ENCODE measurements at regions not wholly inside any gene's neighbourhood (a gene's known extent, or its start where the extent isn't known, plus 50 kb on each side); places are given as distances from the start of the nearest gene placed in this dataset.

DNA sequence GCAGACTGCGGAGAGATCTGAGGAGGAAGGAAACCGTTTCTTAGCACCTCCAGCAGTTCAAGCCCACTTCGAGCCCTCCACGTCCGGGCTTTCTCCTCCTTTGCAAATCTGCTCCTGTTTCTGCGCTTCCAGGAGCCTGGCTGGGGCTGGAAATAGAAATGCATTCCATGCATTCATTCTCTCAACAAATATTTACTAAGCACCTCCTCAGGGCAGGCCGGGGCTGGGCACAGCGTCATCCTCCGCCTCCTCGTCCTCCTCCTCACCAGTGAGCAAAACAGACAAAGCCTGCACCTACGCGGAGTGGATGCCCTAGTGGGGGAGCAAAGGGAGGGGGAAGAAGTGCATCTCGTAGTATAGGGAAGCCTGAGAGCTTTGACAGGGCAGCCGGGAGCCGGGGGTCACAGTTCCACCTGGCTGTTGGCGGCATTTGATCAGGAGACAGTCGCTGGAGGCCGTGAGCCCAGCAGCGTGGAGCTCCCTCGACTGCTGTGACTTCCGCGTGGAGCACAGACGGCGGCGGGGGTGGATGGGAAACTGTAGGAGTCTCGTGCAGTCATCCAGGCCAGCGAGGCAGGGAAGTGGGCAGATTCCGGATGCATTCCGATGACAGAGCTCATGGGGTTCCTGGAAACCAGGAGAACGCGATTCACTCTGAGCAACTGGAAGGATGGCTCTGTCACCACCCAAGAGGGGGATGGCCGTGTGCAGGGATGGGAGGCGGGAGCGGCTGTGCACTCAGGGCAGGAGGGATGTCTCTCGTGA is 93.5 kb downstream of the SIK1 start:
- no peak for DNase-seq (ENCODE audit: low read depth in 2 of 2, low spot score in 1 of 2)

DNA sequence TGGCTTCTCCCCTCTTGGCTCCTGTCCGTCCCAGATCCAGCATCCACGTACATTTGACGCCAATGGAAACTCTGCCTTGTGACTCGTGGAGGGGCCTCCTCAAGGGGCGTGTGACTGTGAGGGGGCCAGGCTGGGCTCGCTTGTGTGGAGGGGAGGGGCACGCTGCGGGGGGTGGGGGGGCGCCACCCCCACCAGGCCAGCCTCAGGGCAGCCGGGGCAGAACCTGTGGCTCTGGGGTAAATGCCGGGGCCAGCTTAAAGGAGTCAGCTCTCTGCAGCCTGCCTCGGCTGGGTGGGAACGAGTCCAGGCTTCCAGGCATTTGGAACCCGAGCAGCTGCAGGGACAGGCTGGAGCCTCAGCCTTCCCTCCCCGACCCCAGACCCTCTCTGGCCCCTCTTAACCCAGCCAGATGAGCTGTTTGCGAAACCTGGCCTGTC is 94.1 kb downstream of the SIK1 start:
- no peak for DNase-seq (ENCODE audit: low read depth in 2 of 2, low spot score in 1 of 2)

DNA sequence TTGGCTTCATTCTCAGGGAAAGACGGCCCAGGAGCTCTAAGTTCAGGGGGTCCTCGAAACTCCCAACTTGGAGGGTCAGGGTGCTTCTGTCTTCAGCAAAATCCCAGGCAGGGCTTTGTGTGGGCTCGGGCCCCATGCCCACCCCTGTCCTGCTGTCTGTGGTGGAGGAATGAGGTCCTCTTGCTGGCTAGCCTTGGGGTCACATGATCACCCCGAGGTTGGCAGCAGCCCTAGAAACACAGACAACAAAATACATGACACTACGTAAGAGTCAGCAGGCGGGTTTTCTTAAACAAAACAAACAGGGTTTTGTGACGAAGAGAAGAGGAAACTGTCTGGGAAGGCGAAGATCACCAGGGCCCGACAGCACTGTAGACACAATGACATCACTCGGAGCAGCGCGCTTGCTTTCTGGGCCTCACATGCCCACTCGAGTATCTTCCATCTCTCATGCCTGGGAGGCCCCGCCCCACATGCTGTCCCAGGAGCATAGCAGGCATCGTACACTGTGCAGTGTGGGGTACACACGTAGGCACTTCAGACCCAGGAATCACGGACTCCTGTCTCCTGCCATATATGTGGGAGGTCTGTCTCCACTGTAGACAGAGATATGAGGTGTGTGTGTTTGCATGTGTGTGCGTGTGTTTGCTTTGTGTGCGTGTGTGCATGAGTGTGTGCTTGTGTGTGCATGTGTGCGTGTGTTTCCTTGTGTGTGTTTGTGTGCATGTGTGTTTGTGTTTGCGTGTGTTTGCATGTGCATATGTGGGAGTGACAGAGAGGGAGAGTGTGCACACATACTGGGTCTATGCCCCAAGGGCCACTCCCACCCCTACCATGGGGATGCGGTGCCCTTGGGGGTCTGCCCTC is 94.7 kb downstream of the SIK1 start:
- DNase-seq (ENCODE audit: low read depth in 2 of 2, low spot score in 1 of 2): no peak

DNA sequence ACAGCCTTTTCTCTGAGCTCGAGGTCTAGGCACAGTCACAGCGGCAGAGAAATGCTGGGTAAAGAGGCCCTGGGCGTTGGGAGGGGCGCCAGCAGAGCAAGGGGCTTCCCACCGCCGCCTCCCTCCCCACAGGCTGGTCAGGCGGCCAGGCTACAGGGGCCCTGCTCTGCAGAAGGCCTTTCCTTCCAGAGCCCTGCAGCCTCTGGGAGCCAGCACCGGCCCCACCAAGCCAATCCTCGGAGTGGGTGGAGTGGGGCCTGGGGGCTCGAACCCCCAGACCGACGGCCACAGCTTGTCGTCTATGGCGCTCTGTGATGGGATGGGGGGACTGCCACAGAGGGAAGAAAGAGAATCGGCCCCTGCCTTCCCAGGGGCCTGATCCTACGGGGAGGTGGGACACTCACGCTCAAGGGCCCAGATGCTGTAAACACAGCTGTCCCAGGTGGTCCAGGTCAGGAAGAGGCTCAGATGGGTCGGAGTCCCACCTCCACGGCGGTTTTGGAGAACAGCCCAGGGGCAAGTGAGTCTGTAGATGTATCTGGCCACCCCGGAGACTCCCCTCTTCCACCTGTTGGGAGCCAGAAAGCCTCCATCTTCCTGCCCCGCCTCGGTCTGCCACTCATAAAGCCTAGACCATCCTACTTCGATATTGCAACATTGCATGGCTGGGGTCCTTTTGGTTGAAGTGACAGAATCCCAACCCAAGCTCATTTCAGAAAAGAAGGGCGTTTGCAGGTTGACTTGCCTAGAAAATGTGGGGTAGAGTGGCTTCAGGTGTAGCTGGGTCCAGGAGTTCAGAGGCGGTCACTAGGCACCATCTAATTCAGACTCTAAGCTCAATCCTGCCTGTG is 95.6 kb downstream of the SIK1 start:
- DNase-seq (ENCODE audit: low read depth in 2 of 2, low spot score in 1 of 2): no peak

DNA sequence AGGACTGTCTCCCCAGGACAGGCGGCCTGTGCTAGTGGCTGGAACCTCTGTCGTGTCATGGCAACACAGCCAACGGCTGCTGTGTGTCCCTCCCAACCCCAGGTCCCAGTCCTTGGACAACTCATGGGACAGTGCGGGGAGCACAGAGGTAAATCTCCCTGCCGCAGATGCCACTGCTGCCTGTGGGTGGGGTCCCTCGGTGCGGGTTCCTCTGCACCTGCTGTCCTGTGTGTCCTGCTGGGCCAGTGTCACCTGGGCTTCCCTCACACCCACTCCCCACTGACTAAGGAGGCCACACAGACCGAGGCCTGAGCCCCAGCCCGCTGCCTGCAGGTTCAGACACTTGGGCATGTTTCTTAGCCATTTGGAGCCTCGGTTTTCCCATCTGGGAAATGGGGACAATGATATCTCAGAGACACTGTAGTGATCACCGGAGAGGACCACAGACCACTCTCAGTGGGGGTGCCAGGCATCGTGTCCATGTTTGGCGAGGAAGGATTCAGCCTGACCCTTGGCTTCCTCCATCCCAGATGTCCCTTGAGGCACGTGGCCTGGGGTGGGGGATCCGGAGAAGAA is 96.5 kb downstream of the SIK1 start:
- DNase-seq (ENCODE audit: low read depth in 2 of 2, low spot score in 1 of 2): no peak

DNA sequence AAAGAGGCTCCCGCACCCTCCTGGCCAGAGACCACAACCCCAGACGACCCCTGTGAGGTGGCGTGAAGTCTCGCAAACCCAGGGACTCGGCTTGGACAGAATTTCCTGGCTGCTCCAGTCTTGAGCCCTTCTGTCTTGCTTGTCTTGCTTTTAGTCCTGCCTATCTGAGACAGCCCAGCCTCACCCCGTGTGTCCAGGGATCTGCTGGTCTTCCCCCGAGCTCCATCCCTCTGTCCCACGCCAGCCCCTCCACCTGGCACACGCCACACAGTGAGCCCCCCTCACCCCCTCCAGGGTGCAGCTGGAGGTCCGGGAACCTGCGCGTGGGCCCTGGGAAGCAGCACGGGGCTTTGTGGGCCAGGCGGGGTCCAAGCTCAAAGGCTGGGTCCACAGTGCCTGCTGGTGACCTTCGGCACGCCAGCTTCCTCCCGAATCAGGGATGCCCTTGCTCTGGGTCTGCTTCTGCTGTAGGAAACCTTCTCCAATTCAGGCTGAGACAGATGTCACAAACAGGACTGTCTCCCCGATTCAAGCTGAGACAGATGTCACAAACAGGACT is 97.1 kb downstream of the SIK1 start:
- DNase-seq (ENCODE audit: low read depth in 2 of 2, low spot score in 1 of 2): no peak

DNA sequence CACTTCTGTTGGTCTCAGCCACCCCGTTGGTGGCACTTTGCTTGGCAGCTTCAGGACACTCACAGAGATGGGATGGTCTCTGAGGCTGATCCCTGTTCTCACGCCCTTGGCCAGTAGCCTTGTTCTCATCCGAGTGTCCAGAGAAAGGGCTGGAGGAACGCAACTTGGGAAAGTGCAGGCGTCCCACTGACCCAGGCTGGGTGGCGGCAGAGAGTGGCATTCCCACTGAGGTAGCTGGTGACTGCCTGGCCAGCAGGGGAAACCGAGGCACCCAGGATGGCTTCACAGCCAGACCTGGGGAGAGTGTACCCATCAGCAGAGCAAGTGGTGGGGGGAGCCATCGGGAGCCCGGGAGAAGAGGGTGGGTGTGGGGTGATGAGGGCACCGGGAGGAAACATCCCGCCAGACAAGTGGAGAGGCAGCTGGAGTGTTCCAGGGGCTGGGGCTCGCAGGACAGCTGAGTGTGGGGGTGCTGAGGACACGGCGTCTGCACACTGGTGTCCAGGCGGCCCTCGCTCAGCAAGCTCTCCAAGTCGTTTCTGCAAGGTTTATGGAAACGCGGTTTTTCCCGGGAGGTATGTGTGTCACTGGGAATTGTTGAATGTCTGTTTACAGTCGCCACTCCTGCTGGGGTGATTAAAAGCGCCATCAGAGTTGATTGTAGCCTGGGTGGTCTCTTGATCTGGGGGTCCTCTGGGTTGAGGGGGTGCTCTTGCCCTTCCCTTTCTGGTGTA is 97.8 kb downstream of the SIK1 start:
- no peak for DNase-seq (ENCODE audit: low read depth in 2 of 2, low spot score in 1 of 2)

DNA sequence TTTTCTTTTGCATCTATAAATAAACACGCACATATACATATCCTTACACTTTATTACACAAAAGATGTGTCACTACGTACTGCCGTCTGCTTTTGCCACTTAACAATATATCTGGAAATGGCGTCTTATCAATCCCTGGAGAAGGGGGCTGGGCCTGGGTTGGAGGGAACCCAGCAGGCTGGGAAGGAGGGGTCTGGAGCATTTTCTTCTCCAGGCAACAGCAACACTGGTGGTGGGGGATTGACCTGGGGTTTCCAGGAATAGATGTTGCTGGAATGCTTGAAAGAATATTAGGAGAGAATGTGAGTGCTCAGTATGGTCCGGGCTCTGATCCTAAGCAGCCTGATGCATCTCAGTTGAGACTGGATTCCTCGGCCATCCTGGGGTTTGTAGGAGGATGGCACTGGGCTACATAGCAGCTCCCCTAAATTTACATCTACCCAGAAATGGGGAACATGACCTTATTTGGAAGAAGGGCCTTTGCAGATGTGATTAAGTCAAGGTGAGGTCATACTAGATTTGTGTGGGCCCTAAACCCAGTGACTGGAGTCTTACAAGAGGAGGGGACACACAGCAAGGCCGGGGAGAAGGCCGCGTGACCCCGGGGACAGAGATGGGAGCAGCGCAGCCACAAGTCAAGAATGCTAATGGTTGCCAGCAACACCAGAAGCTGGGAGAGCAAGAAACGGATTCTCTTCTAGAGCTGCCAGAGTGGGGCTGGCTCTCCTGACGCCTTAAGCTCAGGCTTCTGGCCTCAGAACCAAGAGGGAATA is 98.6 kb downstream of the SIK1 start:
- no peak for DNase-seq (ENCODE audit: low read depth in 2 of 2, low spot score in 1 of 2)

DNA sequence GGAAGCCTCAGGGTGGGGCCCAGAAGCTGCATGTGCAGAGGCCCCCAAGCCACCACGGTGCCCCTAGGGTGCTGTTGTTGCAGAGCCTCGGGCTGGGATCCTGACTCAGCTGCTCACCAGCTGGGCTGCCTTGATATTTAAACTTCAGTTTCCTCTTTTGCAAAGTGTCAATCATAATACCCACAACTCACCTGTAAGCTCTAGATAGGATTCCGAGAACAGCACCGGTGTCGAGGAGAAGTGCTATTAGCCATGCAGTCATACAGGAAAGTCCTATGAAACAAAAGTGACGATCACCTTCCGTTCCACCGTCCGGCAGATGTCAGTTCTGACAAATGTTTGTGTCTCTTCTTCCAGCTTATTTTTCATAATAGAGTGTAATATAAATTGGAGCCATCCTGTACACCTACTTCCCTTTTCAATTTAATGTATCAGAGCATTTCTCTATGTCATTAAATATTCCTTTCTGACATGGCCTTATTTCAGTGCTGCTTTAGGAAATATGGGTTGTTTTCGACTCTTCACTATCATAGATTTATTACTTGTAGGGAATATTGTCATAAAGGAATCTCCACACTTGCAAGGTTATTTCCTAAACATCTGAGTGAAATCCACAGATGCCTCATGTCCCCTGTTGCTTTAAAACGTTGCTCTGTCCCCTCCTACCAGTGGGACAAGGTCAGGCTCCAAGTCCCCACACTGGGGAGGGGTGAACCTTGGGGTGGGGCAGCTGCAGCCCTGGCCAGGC is 100.8 kb downstream of the SIK1 start:
- DNase-seq (ENCODE audit: low read depth in 2 of 2, low spot score in 1 of 2): no peak

DNA sequence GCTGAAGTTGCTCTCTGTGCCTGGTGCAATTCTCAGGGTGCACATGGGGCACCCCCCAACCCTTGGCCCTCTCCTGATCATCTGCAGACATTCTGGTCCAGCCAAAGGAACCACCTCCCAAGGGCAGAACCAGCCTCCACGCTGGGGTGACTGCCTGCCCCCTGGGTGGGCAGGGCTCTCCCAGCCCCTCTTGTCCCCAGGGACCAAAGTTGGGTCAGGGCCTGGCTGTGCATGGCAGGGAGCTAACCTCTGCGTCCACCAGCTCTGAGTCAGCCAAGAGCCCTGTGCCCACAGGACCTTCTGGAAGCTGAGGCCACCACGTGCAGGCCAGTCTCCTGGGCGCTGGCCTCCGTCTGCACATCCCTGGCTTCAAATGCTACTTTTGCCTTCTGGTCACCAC is 101.9 kb downstream of the SIK1 start:
- no peak for DNase-seq (ENCODE audit: low read depth in 2 of 2, low spot score in 1 of 2)

DNA sequence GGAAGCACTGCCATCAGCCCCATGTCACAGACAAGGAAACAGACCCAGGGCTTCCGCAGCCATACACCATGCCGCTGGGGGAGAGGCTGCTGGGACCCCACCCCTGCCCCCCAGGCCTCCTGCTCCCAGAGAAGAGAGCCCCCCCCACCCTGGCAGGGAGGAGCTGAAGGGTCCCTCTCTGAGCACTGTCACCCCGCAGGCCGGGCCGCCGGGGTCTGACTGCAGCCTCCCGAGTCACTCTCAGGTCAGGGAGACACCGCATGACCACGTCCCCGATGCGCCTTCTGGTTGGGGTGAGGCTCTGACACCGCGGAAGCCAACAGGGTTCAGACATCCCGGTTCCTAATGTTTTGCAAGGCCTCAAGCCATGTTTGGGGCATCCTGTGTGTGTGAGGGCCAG is 102.3 kb downstream of the SIK1 start:
- DNase-seq (ENCODE audit: low read depth in 2 of 2, low spot score in 1 of 2): no peak

DNA sequence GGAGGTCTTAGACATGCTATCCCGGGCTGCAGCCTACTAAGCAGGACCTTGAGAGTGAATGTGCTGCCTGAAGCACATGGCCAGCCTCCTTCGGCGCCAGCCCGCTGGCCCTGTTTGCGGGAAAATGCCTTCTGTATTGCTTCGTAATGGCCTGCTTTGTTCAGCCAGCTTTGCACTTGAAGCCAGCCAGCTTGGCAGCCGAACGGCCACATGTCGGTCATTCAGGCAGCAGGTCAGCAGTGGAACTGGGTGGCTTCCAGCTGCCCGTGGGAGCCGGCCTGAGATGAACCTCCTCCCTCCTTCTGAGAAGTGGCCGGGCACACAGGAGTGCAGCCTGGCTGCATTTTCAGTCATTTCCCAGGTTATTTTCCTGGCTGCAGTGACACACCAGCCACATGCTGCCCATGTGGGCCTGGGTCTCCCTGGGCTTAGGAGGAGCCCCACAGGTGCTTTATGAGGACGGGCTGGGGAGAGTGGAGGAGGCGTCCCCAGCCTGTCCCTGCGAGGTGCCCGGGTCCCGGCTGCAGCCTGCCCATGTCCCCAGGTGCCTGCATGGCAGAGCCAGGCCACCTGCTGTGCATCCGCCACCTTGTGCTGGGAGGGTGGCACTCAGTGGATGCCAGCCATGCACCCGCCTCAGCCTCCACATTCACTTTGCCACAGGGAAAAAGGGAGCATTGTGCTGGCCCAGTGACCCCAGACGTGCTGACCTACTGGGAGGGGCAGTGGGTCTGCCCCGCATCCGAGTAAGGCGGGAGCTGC is 103.5 kb downstream of the SIK1 start:
- no peak for DNase-seq (ENCODE audit: low read depth in 2 of 2, low spot score in 1 of 2)

DNA sequence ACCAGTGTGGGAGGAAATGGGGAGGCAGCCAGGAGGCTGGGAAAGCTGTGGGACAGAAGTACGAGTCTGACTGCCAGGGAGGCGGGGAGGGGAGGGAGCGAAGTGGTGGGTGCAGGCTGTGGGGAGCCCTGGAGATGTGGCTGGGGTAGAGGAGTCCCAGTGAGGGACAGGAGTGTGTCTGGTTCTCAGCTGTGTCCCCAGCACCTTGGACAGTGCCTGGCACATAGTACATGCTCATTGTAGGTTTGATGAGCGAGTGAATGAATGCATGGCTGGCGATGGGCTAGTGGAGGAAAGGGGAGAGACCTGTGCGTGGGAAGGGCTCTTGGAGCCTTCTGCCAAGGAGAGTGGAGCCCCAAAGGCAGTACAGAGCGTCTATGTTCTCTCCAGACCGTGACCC is 104.1 kb downstream of the SIK1 start:
- no peak for DNase-seq (ENCODE audit: low read depth in 2 of 2, low spot score in 1 of 2)

DNA sequence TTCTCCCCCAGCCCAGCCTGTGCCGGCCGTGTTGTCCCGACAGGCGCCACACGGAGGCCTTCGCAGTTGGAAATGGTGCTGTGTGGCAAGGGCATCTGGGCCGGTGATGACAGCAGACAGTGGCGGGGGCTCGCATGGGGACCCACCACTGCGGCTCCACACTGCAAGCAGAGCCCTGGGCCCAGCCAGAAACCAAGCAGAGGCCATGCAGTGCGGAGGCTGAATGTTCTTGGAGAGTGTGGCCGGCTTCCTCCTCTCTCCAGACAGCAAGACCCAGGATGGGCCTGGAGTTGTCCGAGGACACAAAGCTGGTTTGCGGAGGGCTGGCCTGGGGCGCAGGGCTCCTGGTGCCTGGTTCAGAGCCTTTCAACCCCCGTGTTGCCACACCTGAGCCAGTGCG is 104.6 kb downstream of the SIK1 start:
- no peak for DNase-seq (ENCODE audit: low read depth in 2 of 2, low spot score in 1 of 2)

DNA sequence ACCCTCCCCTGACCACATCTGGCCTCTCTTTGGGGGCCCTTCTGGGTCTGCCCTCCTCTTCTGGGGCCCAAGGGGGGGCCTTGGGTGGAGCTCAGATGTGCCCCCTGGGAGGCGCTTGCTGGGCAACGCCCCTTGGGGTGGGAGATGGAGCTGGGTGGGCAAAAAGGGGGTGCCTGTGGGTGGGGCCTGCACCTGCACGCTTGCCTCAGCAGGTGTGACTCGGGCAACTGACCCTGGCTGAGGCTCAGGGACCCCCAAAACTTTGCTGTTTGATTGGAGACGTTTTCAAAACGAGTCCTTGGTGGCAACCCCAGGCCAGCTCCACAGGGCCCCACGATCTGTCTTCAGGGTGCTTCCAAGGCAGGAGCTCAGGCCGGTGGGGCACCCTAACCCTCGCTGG is 105.3 kb downstream of the SIK1 start:
- DNase-seq (ENCODE audit: low read depth in 2 of 2, low spot score in 1 of 2): no peak

DNA sequence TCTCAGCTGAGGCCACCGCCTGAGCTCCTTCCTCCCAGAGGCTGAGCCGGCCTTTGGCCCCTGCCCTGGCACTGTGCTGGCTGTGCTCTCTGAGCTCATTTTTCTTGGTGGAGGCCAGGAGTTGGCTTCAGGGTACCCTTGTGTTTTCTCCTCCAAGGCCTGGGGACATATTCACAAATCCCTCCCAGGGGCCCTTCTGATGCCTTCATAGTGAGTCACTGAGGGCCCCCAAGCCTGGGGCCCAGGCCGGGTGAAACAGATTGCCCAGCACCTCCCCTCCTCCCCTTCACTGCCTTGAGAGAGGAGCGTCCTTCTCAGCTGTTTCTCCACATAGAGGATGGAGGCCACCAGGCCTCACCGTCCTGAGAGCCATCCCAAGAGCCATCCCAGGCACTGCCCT is 105.8 kb downstream of the SIK1 start:
- no peak for DNase-seq (ENCODE audit: low read depth in 2 of 2, low spot score in 1 of 2)

DNA sequence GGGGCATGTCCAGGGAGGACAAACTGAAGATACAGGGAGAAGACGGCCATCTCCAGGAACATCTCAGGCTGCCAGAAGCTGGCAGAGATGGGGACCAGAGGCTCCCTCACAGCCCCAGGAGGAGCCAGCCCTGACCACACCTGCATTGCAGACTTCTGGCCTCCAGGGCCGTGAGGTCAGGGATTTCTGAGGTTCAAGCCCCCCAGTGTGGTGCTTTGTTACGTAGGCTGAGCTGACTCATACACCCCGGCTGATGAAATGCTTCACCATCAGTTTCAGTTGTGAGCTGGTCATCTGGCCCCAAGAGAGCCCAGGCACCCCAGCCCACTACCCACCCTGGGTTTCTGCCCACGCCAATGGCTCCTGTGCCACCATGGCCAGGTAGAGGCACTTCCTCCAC is 106.4 kb downstream of the SIK1 start:
- DNase-seq (ENCODE audit: low read depth in 2 of 2, low spot score in 1 of 2): no peak

Data from stimulated activated CD8-positive, alpha-beta memory T cell treated with anti-CD3 and anti-CD28 coated beads, Interleukin-4, amount 100 ng/mL, for 1 hour (primary cell).